HCT116 (cell line): ENCODE measurements at regions not wholly inside any gene's neighbourhood (a gene's known extent, or its start where the extent isn't known, plus 50 kb on each side); places are given as distances from the start of the nearest gene placed in this dataset.

Experiments used
- ATAC-seq: fragments of 200-7000 bp; cut with Tn5 transposase; 2 replicates; pipeline ENCODE4 v1.9.1; 2020; ENCODE audit warnings: mild to moderate bottlenecking, moderate library complexity
- BruUV-seq: library from RNA; stranded (reverse); fragments of 400-500 nt; replicated peaks from 2 replicates; lab custom pipeline; 2021; lab: Mats Ljungman, UMichigan
- CTCF ChIA-PET: fragments of 300-600 bp; sonication (Branson Sonifier 250); formaldehyde crosslinking; loops from one replicate; lab custom pipeline; 2021; ENCODE audit warnings: antibody characterized with exemption; lab: Charles Lee
- POLR2A ChIA-PET: fragments of 300-600, 350-600 bp; sonication (Branson Sonifier 250); formaldehyde crosslinking; loops from one replicate; lab custom pipeline; 2021; ENCODE audit warnings: antibody characterized with exemption; lab: Charles Lee
- RAD21 ChIA-PET, 2 experiments: fragments of 300-600 bp; sonication (Branson Sonifier 250); formaldehyde crosslinking; loops; one replicate each; lab custom pipeline; 2023; ENCODE audit warnings: low total read pairs in 2 of 2; ENCODE audit not compliant: uncharacterized antibody in 2 of 2, unreplicated experiment in 2 of 2, low non-redundant PET in 1 of 2; lab: Charles Lee
- DNase-seq: peaks from one replicate; pipeline ENCODE4 v3.0.0-alpha.2; 2010; ENCODE audit warnings: low read depth, low spot score
- H2AFZ ChIP-seq: fragments of 200-600 bp; shearing (Covaris generic), sonication (generic); 2 replicates; pipeline ENCODE4 v1.6.1; 2017; ENCODE audit warnings: low read depth, mixed run types, mixed read lengths, antibody characterized with exemption, low read length; ENCODE audit not compliant: poor library complexity, severe bottlenecking
- H3K27ac ChIP-seq: 2 replicates; pipeline ENCODE4 v1.5.1; 2012; ENCODE audit warnings: low read depth, low read length
- H3K27me3 ChIP-seq: fragments of 200-600 bp; sonication (generic); 2 replicates; pipeline ENCODE4 v1.6.1; 2016; ENCODE audit warnings: mixed run types, low read length, mixed read lengths; ENCODE audit not compliant: insufficient read depth
- H3K36me3 ChIP-seq, 2 experiments: fragments of 200-500 bp in 1 of 2; fragments of 200-600 bp in 1 of 2; sonication (Bioruptor generic) in 1 of 2; sonication (generic) in 1 of 2; 2 replicates each; pipeline versions ENCODE4 v1.5.1 to v1.6.1; 2014 to 2016; ENCODE audit warnings: low read length in 2 of 2, inconsistent platforms in 1 of 2, mixed read lengths in 1 of 2, mixed run types in 1 of 2; ENCODE audit not compliant: insufficient read depth in 2 of 2, control insufficient read depth in 1 of 2
- H3K4me1 ChIP-seq, 2 experiments: fragments of 200-600 bp in 1 of 2; sonication (generic) in 1 of 2; 2 replicates each; pipeline versions ENCODE4 v1.5.1 to v1.6.1; 2012 to 2017; ENCODE audit warnings: low read length in 2 of 2, inconsistent platforms in 1 of 2, mild to moderate bottlenecking in 1 of 2, mixed read lengths in 1 of 2, mixed run types in 1 of 2, moderate library complexity in 1 of 2; ENCODE audit not compliant: insufficient read depth in 2 of 2, control insufficient read depth in 1 of 2
- H3K4me2 ChIP-seq: fragments of 200-600 bp; sonication (generic); 2 replicates; pipeline ENCODE4 v1.6.1; 2017; ENCODE audit warnings: mixed run types, low read length, mixed read lengths
- H3K4me3 ChIP-seq, 2 experiments: fragments of 200-600 bp in 1 of 2; sonication (generic) in 1 of 2; replicated peaks in 1 of 2; 2 replicates each; pipeline ENCODE4 v1.5.1; 2011 to 2016; ENCODE audit warnings: low read length in 2 of 2, control low read depth in 1 of 2, low read depth in 1 of 2, mild to moderate bottlenecking in 1 of 2, mixed read lengths in 1 of 2, mixed run types in 1 of 2
- H3K79me2 ChIP-seq: fragments of 200-600 bp; sonication (generic); 2 replicates; pipeline ENCODE4 v1.6.1; 2017; ENCODE audit warnings: mild to moderate bottlenecking, mixed run types, low read length, moderate library complexity, mixed read lengths; ENCODE audit not compliant: insufficient read depth
- H3K9ac ChIP-seq: fragments of 200-600 bp; sonication (generic); 2 replicates; pipeline ENCODE4 v1.6.1; 2016; ENCODE audit warnings: low read length, mixed read lengths
- H3K9me2 ChIP-seq: fragments of 200-600 bp; sonication (generic), shearing (Covaris generic); 2 replicates; pipeline ENCODE4 v1.6.1; 2017; ENCODE audit warnings: mixed run types, mild to moderate bottlenecking, moderate library complexity; ENCODE audit not compliant: insufficient read depth
- H3K9me3 ChIP-seq, 2 experiments: fragments of 200-500 bp in 1 of 2; fragments of 200-600 bp in 1 of 2; sonication (Bioruptor generic) in 1 of 2; sonication (generic) in 1 of 2; 2 replicates each; pipeline ENCODE4 v1.6.1; 2014 to 2017; ENCODE audit warnings: low read length in 2 of 2, mixed read lengths in 2 of 2, inconsistent platforms in 1 of 2, low read depth in 1 of 2, mild to moderate bottlenecking in 1 of 2, mixed run types in 1 of 2, moderate library complexity in 1 of 2; ENCODE audit not compliant: control insufficient read depth in 1 of 2, insufficient read depth in 1 of 2
- H4K20me1 ChIP-seq: fragments of 200-600 bp; sonication (generic), shearing (Covaris generic); 2 replicates; pipeline ENCODE4 v1.6.1; 2017; ENCODE audit warnings: mixed run types, mild to moderate bottlenecking, moderate library complexity; ENCODE audit not compliant: insufficient read depth
- CBX3 ChIP-seq: IDR thresholded peaks from 2 replicates; pipeline ENCODE4 v1.6.1; 2012; ENCODE audit warnings: low read depth
- CEBPB ChIP-seq: IDR thresholded peaks from 2 replicates; pipeline ENCODE4 v1.6.1; 2012; ENCODE audit warnings: low read depth
- EZH2 ChIP-seq: fragments of 200-600 bp; sonication (generic); IDR thresholded peaks from 2 replicates; pipeline ENCODE4 v1.6.1; 2017; ENCODE audit warnings: antibody characterized with exemption, mixed run types
- POLR2A ChIP-seq: IDR thresholded peaks from 2 replicates; pipeline ENCODE4 v1.7.0; 2011; ENCODE audit warnings: borderline replicate concordance; ENCODE audit not compliant: insufficient read depth, insufficient read length; ENCODE audit errors: extremely low read depth
- SP1 ChIP-seq: IDR thresholded peaks from 2 replicates; pipeline ENCODE4 v1.6.1; 2012; ENCODE audit warnings: low read depth
- SRF ChIP-seq: IDR thresholded peaks from 2 replicates; pipeline ENCODE4 v1.6.1; 2012; ENCODE audit warnings: low read depth
- TCF7L2 ChIP-seq: IDR thresholded peaks from 2 replicates; pipeline ENCODE4 v1.7.0; 2011; ENCODE audit warnings: borderline replicate concordance, inconsistent platforms; ENCODE audit not compliant: insufficient read depth, insufficient read length; ENCODE audit errors: extremely low read depth
- ZFX ChIP-seq: fragments of 450-650 bp; IDR thresholded peaks from 2 replicates; pipeline ENCODE4 v1.6.1; 2017
- intact Hi-C: fragments of 100-400 bp; cut with micrococcal nuclease; formaldehyde crosslinking; loops from 2 replicates; pipeline ENCODE4 v1.10.0; 2022
- TF ChIP-seq, protein P1 (sequence below): IDR thresholded peaks from 2 replicates; pipeline ENCODE4 v1.6.1; 2012; ENCODE audit warnings: low read depth

DNA sequence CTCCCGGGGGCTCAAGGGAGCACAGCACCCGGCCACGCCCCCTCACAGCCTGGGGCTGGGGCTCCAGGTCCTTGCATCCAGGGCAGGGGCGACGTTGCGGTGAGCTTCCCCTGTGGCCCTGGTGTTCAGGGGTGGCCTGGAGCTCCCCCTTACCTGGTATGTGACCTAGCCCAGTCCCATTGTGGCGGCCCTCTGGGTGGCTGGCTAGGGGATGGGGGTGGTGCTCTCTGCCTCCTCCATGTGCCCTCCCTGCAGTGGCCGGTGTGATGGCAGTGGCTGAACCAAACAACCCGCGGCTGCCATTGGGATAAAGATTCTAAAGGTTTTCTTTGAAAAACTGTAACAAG is 288.3 kb downstream of the RDH14 start (continued):
- TF ChIP-seq, protein P1, sequence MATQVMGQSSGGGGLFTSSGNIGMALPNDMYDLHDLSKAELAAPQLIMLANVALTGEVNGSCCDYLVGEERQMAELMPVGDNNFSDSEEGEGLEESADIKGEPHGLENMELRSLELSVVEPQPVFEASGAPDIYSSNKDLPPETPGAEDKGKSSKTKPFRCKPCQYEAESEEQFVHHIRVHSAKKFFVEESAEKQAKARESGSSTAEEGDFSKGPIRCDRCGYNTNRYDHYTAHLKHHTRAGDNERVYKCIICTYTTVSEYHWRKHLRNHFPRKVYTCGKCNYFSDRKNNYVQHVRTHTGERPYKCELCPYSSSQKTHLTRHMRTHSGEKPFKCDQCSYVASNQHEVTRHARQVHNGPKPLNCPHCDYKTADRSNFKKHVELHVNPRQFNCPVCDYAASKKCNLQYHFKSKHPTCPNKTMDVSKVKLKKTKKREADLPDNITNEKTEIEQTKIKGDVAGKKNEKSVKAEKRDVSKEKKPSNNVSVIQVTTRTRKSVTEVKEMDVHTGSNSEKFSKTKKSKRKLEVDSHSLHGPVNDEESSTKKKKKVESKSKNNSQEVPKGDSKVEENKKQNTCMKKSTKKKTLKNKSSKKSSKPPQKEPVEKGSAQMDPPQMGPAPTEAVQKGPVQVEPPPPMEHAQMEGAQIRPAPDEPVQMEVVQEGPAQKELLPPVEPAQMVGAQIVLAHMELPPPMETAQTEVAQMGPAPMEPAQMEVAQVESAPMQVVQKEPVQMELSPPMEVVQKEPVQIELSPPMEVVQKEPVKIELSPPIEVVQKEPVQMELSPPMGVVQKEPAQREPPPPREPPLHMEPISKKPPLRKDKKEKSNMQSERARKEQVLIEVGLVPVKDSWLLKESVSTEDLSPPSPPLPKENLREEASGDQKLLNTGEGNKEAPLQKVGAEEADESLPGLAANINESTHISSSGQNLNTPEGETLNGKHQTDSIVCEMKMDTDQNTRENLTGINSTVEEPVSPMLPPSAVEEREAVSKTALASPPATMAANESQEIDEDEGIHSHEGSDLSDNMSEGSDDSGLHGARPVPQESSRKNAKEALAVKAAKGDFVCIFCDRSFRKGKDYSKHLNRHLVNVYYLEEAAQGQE = no peak
- TF ChIP-seq SP1 = no peak
- no peak for TF ChIP-seq POLR2A
- no peak for TF ChIP-seq ZFX
- TF ChIP-seq, all 23 proteins: peak for 0

DNA sequence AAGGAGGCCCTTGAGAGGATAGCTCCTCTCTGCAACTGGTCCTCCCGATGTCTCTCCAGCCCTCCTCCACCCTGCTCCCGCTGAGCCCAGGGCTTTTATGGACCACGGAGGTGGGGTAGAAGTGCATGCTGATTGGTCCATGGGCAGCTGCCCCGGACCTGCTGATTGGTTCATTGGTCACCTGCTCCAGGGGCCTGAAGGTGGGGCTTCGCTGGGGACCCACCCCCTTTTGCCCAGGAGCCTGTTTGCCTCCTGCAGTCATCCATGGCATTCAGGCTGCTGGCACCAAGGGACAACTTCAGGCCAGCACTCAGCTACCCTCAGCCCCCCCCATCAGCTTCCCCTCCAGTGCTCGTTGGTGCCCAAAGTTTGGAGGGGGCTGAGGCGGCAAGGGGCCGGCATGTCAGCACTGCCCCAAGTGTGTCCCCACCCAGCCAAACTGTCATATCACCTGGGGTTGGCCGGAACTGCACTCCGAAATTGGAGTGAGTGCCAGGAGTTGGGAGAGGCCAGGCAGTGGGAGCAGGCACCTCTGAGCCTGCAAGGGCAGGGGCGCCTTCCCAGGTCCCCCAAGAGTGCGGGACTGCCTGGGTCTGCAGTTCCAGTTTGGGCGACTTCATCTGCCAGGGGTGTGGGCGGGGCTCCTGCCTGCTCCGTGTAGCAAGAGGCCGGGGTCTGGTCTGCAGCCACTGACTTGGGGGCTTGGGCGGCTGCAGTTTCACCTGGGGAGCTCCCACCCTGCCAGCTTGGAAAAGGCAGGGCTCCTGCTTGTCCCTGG is 288.9 kb downstream of the RDH14 start:
- no peaks in the 10 kb centered on the region for H4K20me1 ChIP-seq
- H3K4me2 ChIP-seq = no peak overlapping the region
- H3K79me2 ChIP-seq = no peaks in the 10 kb centered on the region
- H3K27ac ChIP-seq = no peak overlapping the region
- H3K27me3 ChIP-seq = no peaks in the 10 kb centered on the region
- no peak overlapping the region for H2AFZ ChIP-seq
- no peaks in the 10 kb centered on the region for H3K9me3 ChIP-seq
- no peaks in the 10 kb centered on the region for H3K4me1 ChIP-seq
- no peak for ATAC-seq
- intact Hi-C loops = no loop called here
- no peak overlapping the region for H3K9ac ChIP-seq
- ChIA-PET RAD21 (no interaction called here), CTCF (no interaction called here), POLR2A (no interaction called here)
- H3K4me3 ChIP-seq = no peak overlapping the region
- no peaks in the 10 kb centered on the region for H3K36me3 ChIP-seq
- no peak for TF ChIP-seq CEBPB
- TF ChIP-seq TCF7L2 = no peak
- TF ChIP-seq CBX3 = no peak
- no peak for TF ChIP-seq EZH2
- no peak for TF ChIP-seq SRF
- TF ChIP-seq SP1 = no peak
- H3K9me2 ChIP-seq = no peaks in the 10 kb centered on the region
- BruUV-seq = no TSS peak
- no peak for DNase-seq
